BLaER1 (cell line): ENCODE measurements at regions not wholly inside any gene's neighbourhood (a gene's known extent, or its start where the extent isn't known, plus 50 kb on each side); places are given as distances from the start of the nearest gene placed in this dataset.
A peak's percentile ranks its signal among the peaks of the same experiment; 100 is the strongest.

Source experiments
- H3K27ac ChIP-seq: shearing (Covaris generic); formaldehyde crosslinking; 2 replicates; pipeline ENCODE4 v1.8.1; 2022
- H3K27me3 ChIP-seq: shearing (Covaris generic); formaldehyde crosslinking; 2 replicates; pipeline ENCODE4 v1.8.1; 2022
- H3K36me3 ChIP-seq: shearing (Covaris generic); formaldehyde crosslinking; 2 replicates; pipeline ENCODE4 v1.8.1; 2022
- H3K4me1 ChIP-seq: shearing (Covaris generic); formaldehyde crosslinking; 2 replicates; pipeline ENCODE4 v1.8.1; 2022
- H3K4me2 ChIP-seq: shearing (Covaris generic); formaldehyde crosslinking; 2 replicates; pipeline ENCODE4 v1.8.1; 2022
- H3K4me3 ChIP-seq: shearing (Covaris generic); formaldehyde crosslinking; 2 replicates; pipeline ENCODE4 v1.8.1; 2022
- H3K9ac ChIP-seq: shearing (Covaris generic); formaldehyde crosslinking; 2 replicates; pipeline ENCODE4 v1.8.1; 2022
- H3K9me3 ChIP-seq: shearing (Covaris generic); formaldehyde crosslinking; 2 replicates; pipeline ENCODE4 v1.8.1; 2022
- H4K20me1 ChIP-seq: shearing (Covaris generic); formaldehyde crosslinking; 2 replicates; pipeline ENCODE4 v1.8.1; 2022
- Cebpa-rat ChIP-seq: shearing (Covaris generic); IDR thresholded peaks from 2 replicates; pipeline ENCODE4 v1.8.1; 2022

GRCh38 chr6:3561725-3562124 is 104.9 kb upstream of the SLC22A23 start:
- H3K4me1 ChIP-seq, result peaks cover 27% of the 10 kb centered on the region
- peak overlapping the region; percentile 67 for H3K4me2 ChIP-seq
- H4K20me1 ChIP-seq, result no peaks in the 10 kb centered on the region
- peaks cover 7% of the 10 kb centered on the region; the same call in 1 of the 2 replicates for H3K9me3 ChIP-seq
- H3K4me3 ChIP-seq, result 0 out of 2 replicates have a peak overlapping the region, but pooled peaks have one; percentile 9
- no peaks in the 10 kb centered on the region for H3K27me3 ChIP-seq
- H3K27ac ChIP-seq, result no peak overlapping the region
- H3K36me3 ChIP-seq, result no peaks in the 10 kb centered on the region
- peak overlapping the region; percentile 17; the same call in 1 of the 2 replicates for H3K9ac ChIP-seq
- TF ChIP-seq Cebpa-rat, result no peak

- peaks cover 27% of the 10 kb centered on the region for H3K4me1 ChIP-seq
- no peak overlapping the region for H3K4me3 ChIP-seq
- TF ChIP-seq Cebpa-rat, result no peak
- H3K27me3 ChIP-seq, result no peaks in the 10 kb centered on the region
- peaks cover 7% of the 10 kb centered on the region; the same call in 1 of the 2 replicates for H3K9me3 ChIP-seq
- no peaks in the 10 kb centered on the region for H4K20me1 ChIP-seq
- no peak overlapping the region for H3K9ac ChIP-seq
- no peak overlapping the region for H3K4me2 ChIP-seq
- H3K36me3 ChIP-seq, result no peaks in the 10 kb centered on the region
- no peak overlapping the region for H3K27ac ChIP-seq
Observed at GRCh38 chr6:3560211-3560610, 103.4 kb upstream of the SLC22A23 start.

GRCh38 chr6:3559561-3559960 is 102.7 kb upstream of the SLC22A23 start:
- no peak overlapping the region for H3K27ac ChIP-seq
- H3K4me3 ChIP-seq, result no peak overlapping the region
- no peaks in the 10 kb centered on the region for H4K20me1 ChIP-seq
- H3K9ac ChIP-seq, result no peak overlapping the region
- no peak for TF ChIP-seq Cebpa-rat
- peaks cover 5% of the 10 kb centered on the region; the same call in 1 of the 2 replicates for H3K9me3 ChIP-seq
- H3K36me3 ChIP-seq, result no peaks in the 10 kb centered on the region
- peaks cover 27% of the 10 kb centered on the region for H3K4me1 ChIP-seq
- no peak overlapping the region for H3K4me2 ChIP-seq
- no peaks in the 10 kb centered on the region for H3K27me3 ChIP-seq

GRCh38 chr6:3557336-3557735 is 100.5 kb upstream of the SLC22A23 start:
- Histone ChIP-seq H3K4me3 (no peak overlapping the region), H3K27me3 (no peaks in the 10 kb centered on the region), H3K36me3 (no peaks in the 10 kb centered on the region), H3K27ac (no peak overlapping the region), H3K4me2 (no peak overlapping the region), H3K9me3 (peaks cover 11% of the 10 kb centered on the region; the same call in 1 of the 2 replicates), H4K20me1 (no peaks in the 10 kb centered on the region), H3K9ac (no peak overlapping the region), H3K4me1 (peaks cover 13% of the 10 kb centered on the region)
- no peak for TF ChIP-seq Cebpa-rat

- TF ChIP-seq Cebpa-rat, result no peak
- no peaks in the 10 kb centered on the region for H3K4me1 ChIP-seq
- H3K27ac ChIP-seq, result no peak overlapping the region
- no peak overlapping the region for H3K4me2 ChIP-seq
- H3K4me3 ChIP-seq, result no peak overlapping the region
- H4K20me1 ChIP-seq, result no peaks in the 10 kb centered on the region
- H3K9ac ChIP-seq, result no peak overlapping the region
- no peaks in the 10 kb centered on the region for H3K27me3 ChIP-seq
- peaks cover 11% of the 10 kb centered on the region; the same call in 1 of the 2 replicates for H3K9me3 ChIP-seq
- no peaks in the 10 kb centered on the region for H3K36me3 ChIP-seq
Observed at GRCh38 chr6:3553254-3553653, 96.4 kb upstream of the SLC22A23 start.

- Histone ChIP-seq H3K27ac (no peak overlapping the region), H3K36me3 (no peaks in the 10 kb centered on the region), H3K27me3 (no peaks in the 10 kb centered on the region), H3K4me1 (no peaks in the 10 kb centered on the region), H4K20me1 (no peaks in the 10 kb centered on the region), H3K4me2 (no peak overlapping the region), H3K4me3 (no peak overlapping the region), H3K9me3 (peaks cover 11% of the 10 kb centered on the region; the same call in 1 of the 2 replicates), H3K9ac (no peak overlapping the region)
- TF ChIP-seq Cebpa-rat, result no peak
Observed at GRCh38 chr6:3551716-3552511, 95.1 kb upstream of the SLC22A23 start.

GRCh38 chr6:3549314-3549940 is 92.6 kb upstream of the SLC22A23 start:
- no peaks in the 10 kb centered on the region for H4K20me1 ChIP-seq
- peaks cover 7% of the 10 kb centered on the region; the same call in 1 of the 2 replicates for H3K9me3 ChIP-seq
- H3K27me3 ChIP-seq, result no peaks in the 10 kb centered on the region
- H3K36me3 ChIP-seq, result no peaks in the 10 kb centered on the region
- H3K9ac ChIP-seq, result no peak overlapping the region
- H3K4me1 ChIP-seq, result no peaks in the 10 kb centered on the region
- H3K27ac ChIP-seq, result no peak overlapping the region
- no peak overlapping the region for H3K4me3 ChIP-seq
- TF ChIP-seq Cebpa-rat, result no peak
- H3K4me2 ChIP-seq, result no peak overlapping the region

- Histone ChIP-seq H3K4me3 (no peak overlapping the region), H3K36me3 (no peaks in the 10 kb centered on the region), H3K9ac (no peak overlapping the region), H3K9me3 (no peaks in the 10 kb centered on the region), H4K20me1 (no peaks in the 10 kb centered on the region), H3K4me2 (no peak overlapping the region), H3K27me3 (no peaks in the 10 kb centered on the region), H3K4me1 (peaks cover 17% of the 10 kb centered on the region), H3K27ac (no peak overlapping the region)
- TF ChIP-seq Cebpa-rat, result no peak
Observed at GRCh38 chr6:3546121-3546520, 89.3 kb upstream of the SLC22A23 start.

- peaks cover 26% of the 10 kb centered on the region for H3K4me1 ChIP-seq
- no peak overlapping the region for H3K4me3 ChIP-seq
- no peaks in the 10 kb centered on the region for H3K36me3 ChIP-seq
- H3K9ac ChIP-seq, result no peak overlapping the region
- no peak for TF ChIP-seq Cebpa-rat
- no peaks in the 10 kb centered on the region for H3K9me3 ChIP-seq
- H4K20me1 ChIP-seq, result no peaks in the 10 kb centered on the region
- no peak overlapping the region for H3K4me2 ChIP-seq
- no peak overlapping the region for H3K27ac ChIP-seq
- H3K27me3 ChIP-seq, result no peaks in the 10 kb centered on the region
Observed at GRCh38 chr6:3545156-3545555, 88.3 kb upstream of the SLC22A23 start.

GRCh38 chr6:3542032-3542640 is 85.3 kb upstream of the SLC22A23 start:
- Histone ChIP-seq H3K9me3 (no peaks in the 10 kb centered on the region), H3K9ac (no peak overlapping the region), H3K27me3 (no peaks in the 10 kb centered on the region), H3K27ac (peak overlapping the region; percentile 31; the same call in 1 of the 2 replicates), H4K20me1 (no peaks in the 10 kb centered on the region), H3K4me1 (peaks cover 40% of the 10 kb centered on the region), H3K36me3 (no peaks in the 10 kb centered on the region), H3K4me3 (no peak overlapping the region), H3K4me2 (peak overlapping the region; percentile 58)
- no peak for TF ChIP-seq Cebpa-rat
